Spleen (tissue), 11 donors: ENCODE measurements at regions not wholly inside any gene's neighbourhood (a gene's known extent, or its start where the extent isn't known, plus 50 kb on each side); places are given as distances from the start of the nearest gene placed in this dataset.

ENCODE experiments used
- DNase-seq: peaks from one replicate; pipeline ENCODE4 v3.0.0-alpha.2; 2020
- H3K27ac ChIP-seq, 8 donors: fragments of 200-600 bp; sonication (generic) in 7 of 8; 1 replicate in 4 of 8; 2 replicates in 4 of 8; pipeline versions ENCODE4 v1.5.0 to v1.8.0; 2016 to 2021; ENCODE audit warnings: inconsistent platforms in 4 of 8, mild to moderate bottlenecking in 4 of 8, moderate library complexity in 1 of 8
- H3K27me3 ChIP-seq, 7 donors: fragments of 200-600 bp; sonication (generic) in 6 of 7; replicated peaks in 1 of 7; 1 replicate in 4 of 7; 2 replicates in 3 of 7; pipeline versions ENCODE4 v1.5.0 to v1.8.0; 2016 to 2021; ENCODE audit warnings: inconsistent platforms in 3 of 7, mild to moderate bottlenecking in 1 of 7
- H3K36me3 ChIP-seq, 6 donors: fragments of 200-600 bp; sonication (generic) in 5 of 6; 1 replicate in 4 of 6; 2 replicates in 2 of 6; pipeline versions ENCODE4 v1.5.0 to v1.8.0; 2016 to 2021; ENCODE audit warnings: inconsistent platforms in 2 of 6
- H3K4me1 ChIP-seq, 6 donors: fragments of 200-600 bp; sonication (generic) in 5 of 6; 1 replicate in 3 of 6; 2 replicates in 3 of 6; pipeline versions ENCODE4 v1.5.0 to v1.8.0; 2016 to 2021; ENCODE audit warnings: inconsistent platforms in 3 of 6
- H3K4me3 ChIP-seq, 8 donors: fragments of 200-600 bp; sonication (generic) in 7 of 8; 1 replicate in 4 of 8; 2 replicates in 4 of 8; pipeline versions ENCODE4 v1.5.0 to v1.8.0; 2016 to 2021; ENCODE audit warnings: inconsistent platforms in 4 of 8, mild to moderate bottlenecking in 4 of 8, moderate library complexity in 2 of 8
- H3K9me3 ChIP-seq, 8 donors: fragments of 200-600 bp; sonication (generic) in 7 of 8; 1 replicate in 4 of 8; 2 replicates in 4 of 8; pipeline versions ENCODE4 v1.5.0 to v1.8.0; 2016 to 2021; ENCODE audit warnings: inconsistent platforms in 4 of 8
- POLR2A ChIP-seq, 3 donors: fragments of 450-650 bp; IDR thresholded peaks; one replicate each; pipeline ENCODE4 v1.5.1; 2017; ENCODE audit warnings: antibody characterized with exemption in 3 of 3, mild to moderate bottlenecking in 1 of 3
- POLR2AphosphoS5 ChIP-seq, 3 donors: sonication (generic); formaldehyde crosslinking; IDR thresholded peaks; one replicate each; pipeline ENCODE4 v1.5.1; 2017; ENCODE audit warnings: antibody characterized with exemption in 3 of 3
- WGBS, 5 donors: extraction: QIAGEN DNeasy Blood & Tissue Kit in 3 of 5; methylation state at CpG; one replicate each; pipeline versions ENCODE4 v1.1.5 to v1.1.7; 2013 to 2018; 5-methylcytosine and 5-hydroxymethylcytosine counted together
- intact Hi-C: fragments of 100-400 bp; cut with DNase I; formaldehyde crosslinking; loops from one replicate; pipeline ENCODE4 v1.15.0; 2023; ENCODE audit warnings: low total_unique reads
- TF ChIP-seq, protein P1 (sequence below), 11 experiments: fragments of 200-600 bp in 7 of 11; fragments of 450-650 bp in 4 of 11; sonication (generic) in 4 of 11; IDR thresholded peaks in 8 of 11; conservative IDR thresholded peaks in 3 of 11; 1 replicate in 7 of 11; 2 replicates in 4 of 11; pipeline versions ENCODE4 v1.4.0 to v1.8.0; 2016 to 2021; ENCODE audit warnings: antibody characterized with exemption in 11 of 11, inconsistent platforms in 4 of 11, mild to moderate bottlenecking in 1 of 11
- donor health status: healthy with polysubstance abuse.
- donor health status: DM: no; HTN: no; CAD: no; lungs with moderate emphysema.
- donor health status: DM: no; HTN: no; CAD: no.
- donor health status: Bipolar disorder and iron deficiency.
- donor health status: healthy.
- donor health status: DM: no; HTN: no; CAD: no.
- donor health status: DM: yes; HTN: yes; CAD: no.

- no peak for DNase-seq
- Histone ChIP-seq H3K27ac (no peak overlapping the region), H3K36me3 (no peaks in the 10 kb centered on the region), H3K4me1 (no peaks in the 10 kb centered on the region), H3K9me3 (peaks cover 0 to 13% (median 10%) of the 10 kb centered on the region in 8 donors), H3K4me3 (no peak overlapping the region), H3K27me3 (no peaks in the 10 kb centered on the region)
- no peak for TF ChIP-seq POLR2AphosphoS5 (IDR thresholded peaks at IDR 0.05)
- TF ChIP-seq POLR2A (IDR thresholded peaks at IDR 0.05) = no peak
- TF ChIP-seq, protein P1, sequence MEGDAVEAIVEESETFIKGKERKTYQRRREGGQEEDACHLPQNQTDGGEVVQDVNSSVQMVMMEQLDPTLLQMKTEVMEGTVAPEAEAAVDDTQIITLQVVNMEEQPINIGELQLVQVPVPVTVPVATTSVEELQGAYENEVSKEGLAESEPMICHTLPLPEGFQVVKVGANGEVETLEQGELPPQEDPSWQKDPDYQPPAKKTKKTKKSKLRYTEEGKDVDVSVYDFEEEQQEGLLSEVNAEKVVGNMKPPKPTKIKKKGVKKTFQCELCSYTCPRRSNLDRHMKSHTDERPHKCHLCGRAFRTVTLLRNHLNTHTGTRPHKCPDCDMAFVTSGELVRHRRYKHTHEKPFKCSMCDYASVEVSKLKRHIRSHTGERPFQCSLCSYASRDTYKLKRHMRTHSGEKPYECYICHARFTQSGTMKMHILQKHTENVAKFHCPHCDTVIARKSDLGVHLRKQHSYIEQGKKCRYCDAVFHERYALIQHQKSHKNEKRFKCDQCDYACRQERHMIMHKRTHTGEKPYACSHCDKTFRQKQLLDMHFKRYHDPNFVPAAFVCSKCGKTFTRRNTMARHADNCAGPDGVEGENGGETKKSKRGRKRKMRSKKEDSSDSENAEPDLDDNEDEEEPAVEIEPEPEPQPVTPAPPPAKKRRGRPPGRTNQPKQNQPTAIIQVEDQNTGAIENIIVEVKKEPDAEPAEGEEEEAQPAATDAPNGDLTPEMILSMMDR (IDR thresholded peaks at IDR 0.05 in 8 of 11, conservative IDR thresholded peaks at IDR 0.05 in 3 of 11) = no peak
- intact Hi-C loops = no loop called here
- WGBS, 5 donors = 83 to 98% (median 94%) methylated on average over 1 of the region's 1 CpG
Observed at GRCh38 chr9:99694393-99694792, 127.3 kb upstream of the NR4A3 start.

- Histone ChIP-seq H3K27me3 (no peaks in the 10 kb centered on the region), H3K4me3 (no peak overlapping the region), H3K36me3 (no peaks in the 10 kb centered on the region), H3K4me1 (no peaks in the 10 kb centered on the region), H3K27ac (no peak overlapping the region), H3K9me3 (peaks cover 0 to 13% (median 10%) of the 10 kb centered on the region in 8 donors)
- DNase-seq = no peak
- WGBS, 5 donors = 90 to 95% (median 93%) methylated on average over 3 of the region's 3 CpGs
- TF ChIP-seq POLR2AphosphoS5 (IDR thresholded peaks at IDR 0.05) (no peak), POLR2A (IDR thresholded peaks at IDR 0.05) (no peak)
- TF ChIP-seq, protein P1 (IDR thresholded peaks at IDR 0.05 in 8 of 11, conservative IDR thresholded peaks at IDR 0.05 in 3 of 11) = no peak
- intact Hi-C loops = no loop called here
Observed at GRCh38 chr9:99699396-99699795, 122.3 kb upstream of the NR4A3 start.

DNA sequence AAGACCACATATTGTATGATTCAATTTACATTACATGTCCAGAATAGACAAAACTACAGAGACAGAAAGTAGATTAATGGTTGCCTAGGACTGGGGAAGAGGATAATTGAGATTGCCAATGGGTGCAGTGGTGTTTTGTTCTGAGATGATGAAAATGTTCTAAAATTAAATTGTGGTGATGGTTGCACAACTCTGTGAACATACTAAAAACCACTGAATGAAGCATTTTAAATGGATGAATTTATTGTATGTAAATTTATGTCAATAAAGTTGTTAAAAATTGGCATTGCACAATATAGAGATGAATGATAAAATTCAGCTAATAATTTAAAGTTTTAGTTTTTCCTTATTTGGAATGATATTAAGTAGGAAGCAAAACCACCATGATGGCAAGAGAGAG lies 109.5 kb upstream of the NR4A3 start:
- Histone ChIP-seq H3K27ac (no peak overlapping the region), H3K9me3 (no peaks in the 10 kb centered on the region), H3K27me3 (no peaks in the 10 kb centered on the region), H3K36me3 (no peaks in the 10 kb centered on the region), H3K4me3 (no peak overlapping the region), H3K4me1 (no peaks in the 10 kb centered on the region)
- intact Hi-C loops = no loop called here
- TF ChIP-seq, protein P1 (IDR thresholded peaks at IDR 0.05 in 8 of 11, conservative IDR thresholded peaks at IDR 0.05 in 3 of 11) = no peak
- TF ChIP-seq POLR2A (IDR thresholded peaks at IDR 0.05) = no peak
- TF ChIP-seq POLR2AphosphoS5 (IDR thresholded peaks at IDR 0.05) = no peak
- DNase-seq = no peak

- no peaks in the 10 kb centered on the region for H3K27me3 ChIP-seq
- intact Hi-C loops = no loop called here
- no peaks in the 10 kb centered on the region for H3K4me1 ChIP-seq
- no peaks in the 10 kb centered on the region for H3K36me3 ChIP-seq
- no peak for DNase-seq
- no peak for TF ChIP-seq POLR2AphosphoS5 (IDR thresholded peaks at IDR 0.05)
- TF ChIP-seq, protein P1 (IDR thresholded peaks at IDR 0.05 in 8 of 11, conservative IDR thresholded peaks at IDR 0.05 in 3 of 11) = no peak
- no peak for TF ChIP-seq POLR2A (IDR thresholded peaks at IDR 0.05)
- no peak overlapping the region for H3K4me3 ChIP-seq
- H3K27ac ChIP-seq = no peak overlapping the region
- WGBS, 5 donors = 70 to 82% (median 81%) methylated on average over 3 of the region's 3 CpGs
- H3K9me3 ChIP-seq = no peaks in the 10 kb centered on the region
Observed at GRCh38 chr9:99713838-99714306, 107.8 kb upstream of the NR4A3 start.
